HL-60 (cell line): ENCODE measurements at regions not wholly inside any gene's neighbourhood (a gene's known extent, or its start where the extent isn't known, plus 50 kb on each side); places are given as distances from the start of the nearest gene placed in this dataset.
"Not testable (repeated sequence)": the region's sequence is repeated elsewhere in the genome, so short reads cannot be mapped to it uniquely, and the experiment has no call there.

Source experiments
- DNase-seq, 2 experiments: peaks; one replicate each; pipeline ENCODE4 v3.0.0-alpha.2; 2010 to 2020; ENCODE audit warnings: low read depth in 1 of 2, low spot score in 1 of 2
- H3K27ac ChIP-seq: fragments of 250-450 bp; sonication (Bioruptor Pico); replicated peaks from 2 replicates; pipeline ENCODE4 v1.5.1; 2020; ENCODE audit warnings: mild to moderate bottlenecking, moderate library complexity
- H3K27me3 ChIP-seq: fragments of 250-450 bp; sonication (Bioruptor Pico); 2 replicates; pipeline ENCODE4 v1.5.1; 2021; ENCODE audit warnings: mild to moderate bottlenecking, moderate library complexity; ENCODE audit not compliant: insufficient read depth, poor library complexity, severe bottlenecking
- H3K4me3 ChIP-seq: replicated peaks from 2 replicates; pipeline ENCODE4 v1.5.1; 2011; ENCODE audit warnings: mild to moderate bottlenecking, control low read depth, low read length; ENCODE audit not compliant: insufficient read depth
- CTCF ChIP-seq: IDR thresholded peaks from one replicate; pipeline ENCODE4 v1.5.1; 2011; ENCODE audit warnings: low read length, control low read depth, inconsistent platforms; ENCODE audit not compliant: insufficient read depth
- GABPA ChIP-seq: IDR thresholded peaks from 2 replicates; pipeline ENCODE4 v1.6.1; 2012; ENCODE audit warnings: low read depth
- POLR2AphosphoS5 ChIP-seq: IDR thresholded peaks from 2 replicates; pipeline ENCODE4 v1.6.1; 2012; ENCODE audit warnings: low read depth
- REST ChIP-seq: IDR thresholded peaks from 2 replicates; pipeline ENCODE4 v1.6.1; 2012; ENCODE audit warnings: low read depth; ENCODE audit not compliant: insufficient replicate concordance
- SPI1 ChIP-seq: IDR thresholded peaks from 2 replicates; pipeline ENCODE4 v1.6.1; 2012; ENCODE audit warnings: low read depth, mild to moderate bottlenecking, borderline replicate concordance

DNA sequence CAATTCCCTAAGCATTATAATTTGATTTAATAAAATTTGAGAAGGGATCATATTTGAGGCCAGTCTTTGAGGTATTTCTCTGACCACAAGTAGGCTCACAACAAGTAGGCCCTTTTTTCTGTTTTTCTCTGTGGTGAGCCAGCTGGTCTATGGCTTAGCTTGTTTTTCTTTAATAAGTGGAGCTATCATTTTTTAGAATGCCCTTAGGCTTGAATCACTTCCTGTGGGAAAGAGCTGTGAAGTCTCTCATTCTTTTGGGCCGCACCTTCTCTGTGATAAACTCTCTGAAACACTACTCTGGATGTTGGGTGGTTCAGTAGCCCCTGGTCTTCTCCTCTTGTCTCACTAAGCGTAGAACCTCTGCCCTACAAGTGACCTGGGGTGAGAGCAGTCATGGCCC lies 235.9 kb downstream of the SUCLG1 start:
- no peaks in the 10 kb centered on the region for H3K27me3 ChIP-seq
- TF ChIP-seq CTCF, result no peak
- TF ChIP-seq GABPA, result no peak
- TF ChIP-seq SPI1, result no peak
- TF ChIP-seq REST, result no peak
- no peak for TF ChIP-seq POLR2AphosphoS5
- no peak overlapping the region for H3K27ac ChIP-seq
- H3K4me3 ChIP-seq, result no peak overlapping the region
- no peak for DNase-seq

DNA sequence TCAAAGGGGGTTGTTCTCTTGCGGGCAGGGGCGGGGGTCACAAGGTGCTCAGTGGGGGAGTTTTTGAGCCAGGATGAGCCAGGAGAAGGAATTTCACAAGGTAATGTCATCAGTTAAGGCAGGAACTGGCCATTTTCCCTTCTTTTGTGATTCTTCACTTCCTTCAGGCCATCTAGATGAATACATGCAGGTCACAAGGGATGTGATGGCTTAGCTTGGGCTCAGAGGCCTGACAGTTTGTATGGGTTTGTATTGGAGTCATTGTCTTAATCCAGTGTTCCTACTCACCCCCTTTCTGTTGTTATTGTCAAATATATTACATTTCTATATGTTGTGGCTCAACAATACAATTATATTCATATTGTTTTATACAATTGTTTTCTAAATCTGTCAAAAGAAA lies 238.0 kb downstream of the SUCLG1 start:
- H3K27me3 ChIP-seq, H3K4me3 ChIP-seq, H3K27ac ChIP-seq, DNase-seq: not testable (repeated sequence)

- Histone ChIP-seq H3K27me3 (no peaks in the 10 kb centered on the region), H3K4me3 (no peak overlapping the region), H3K27ac (no peak overlapping the region)
- no peak for DNase-seq
- no peak for TF ChIP-seq GABPA
Observed at GRCh38 chr2:84217456-84217855, 241.6 kb downstream of the SUCLG1 start.

DNA sequence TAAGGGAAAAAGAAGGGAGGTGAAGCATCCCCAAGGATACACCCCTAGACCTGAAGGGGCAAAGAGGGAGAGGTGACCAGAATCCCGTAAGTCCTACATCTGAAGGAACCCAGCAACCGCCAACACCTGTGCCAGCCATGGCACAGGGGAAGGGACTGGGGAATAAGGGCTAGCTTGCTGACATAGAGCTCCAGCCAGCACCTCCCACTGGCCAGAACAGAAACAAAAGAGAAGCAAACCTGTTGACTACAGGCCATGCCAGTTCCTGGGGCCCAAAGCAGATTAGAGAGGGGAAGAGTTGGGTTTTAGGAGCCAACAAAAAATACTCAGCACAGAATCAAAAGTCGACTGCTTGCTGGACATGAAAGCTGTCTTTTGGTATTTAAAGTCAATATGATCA lies 244.6 kb downstream of the SUCLG1 start:
- TF ChIP-seq GABPA (no peak), POLR2AphosphoS5 (no peak), REST (no peak), CTCF (no peak), SPI1 (no peak)
- H3K27ac ChIP-seq, result no peak overlapping the region
- H3K4me3 ChIP-seq, result no peak overlapping the region
- no peak for DNase-seq
- no peaks in the 10 kb centered on the region for H3K27me3 ChIP-seq

- TF ChIP-seq REST (no peak), GABPA (no peak), CTCF (no peak), POLR2AphosphoS5 (no peak), SPI1 (no peak)
- Histone ChIP-seq H3K27ac (no peak overlapping the region), H3K27me3 (no peaks in the 10 kb centered on the region), H3K4me3 (no peak overlapping the region)
- DNase-seq, result no peak
Observed at GRCh38 chr2:84212611-84213314, 246.3 kb downstream of the SUCLG1 start.
